K562 (cell line): ENCODE measurements at regions not wholly inside any gene's neighbourhood (a gene's known extent, or its start where the extent isn't known, plus 50 kb on each side); places are given as distances from the start of the nearest gene placed in this dataset.

Source experiments
- ATAC-seq: fragments of 200-7000 bp; cut with Tn5 transposase; 3 replicates; pipeline ENCODE4 v1.9.1; 2020; ENCODE audit warnings: moderate library complexity
- BruUV-seq: library from RNA; stranded (reverse); fragments of 400-500 nt; replicated peaks from 2 replicates; lab custom pipeline; 2021; lab: Mats Ljungman, UMichigan
- CTCF ChIA-PET: fragments of 300-600 bp; formaldehyde crosslinking; extraction: SDS; loops from one replicate; lab custom pipeline; 2021; ENCODE audit warnings: low intra/inter-chr PET ratio; lab: Yijun Ruan, JAX
- POLR2A ChIA-PET: fragments of 300-600, 350-650 bp; sonication (Branson Sonifier 250); formaldehyde crosslinking; extraction: SDS; loops from one replicate; lab custom pipeline; 2021; ENCODE audit warnings: antibody characterized with exemption, inconsistent platforms; lab: Yijun Ruan, JAX
- DNase-seq, 4 experiments: peaks; one replicate each; pipeline versions ENCODE4 v3.0.0 to v3.0.0-alpha.2; 2011 to 2018; ENCODE audit warnings: low spot score in 3 of 4, mixed read lengths in 3 of 4; ENCODE audit errors: extremely low read depth in 1 of 4
- FAIRE-seq: peaks from 2 replicates; lab custom pipeline; 2011; peaks lifted over from hg19 to GRCh38; lab: Jason Lieb, UNC
- H2AFZ ChIP-seq: 2 replicates; pipeline ENCODE4 v1.6.0; 2011; ENCODE audit warnings: low read depth, low read length, control low read depth, inconsistent platforms
- H3K27ac ChIP-seq: fragments of 200-600 bp; 3 replicates; pipeline ENCODE4 v1.8.0; 2011; ENCODE audit warnings: low read depth, mild to moderate bottlenecking, control low read depth, inconsistent platforms, low read length, moderate library complexity, mixed read lengths; ENCODE audit errors: extremely low read depth
- H3K27me3 ChIP-seq, 2 experiments: fragments of 300-600 bp in 1 of 2; 2 replicates in 1 of 2; 3 replicates in 1 of 2; pipeline versions ENCODE4 v1.6.0 to v1.8.0; 2011; ENCODE audit warnings: inconsistent platforms in 2 of 2, low read length in 2 of 2, mild to moderate bottlenecking in 1 of 2, mixed read lengths in 1 of 2, moderate library complexity in 1 of 2; ENCODE audit not compliant: control insufficient read depth in 2 of 2, insufficient read depth in 2 of 2
- H3K36me3 ChIP-seq: fragments of 300-600 bp; 3 replicates; pipeline ENCODE4 v1.8.0; 2011; ENCODE audit warnings: mild to moderate bottlenecking, low read length, inconsistent platforms; ENCODE audit not compliant: control insufficient read depth, insufficient read depth
- H3K4me1 ChIP-seq, 2 experiments: fragments of 200-600 bp in 1 of 2; replicated peaks in 1 of 2; 2 replicates in 1 of 2; 3 replicates in 1 of 2; pipeline versions ENCODE4 v1.5.1 to v1.8.0; 2011; ENCODE audit warnings: inconsistent platforms in 2 of 2, low read length in 2 of 2, mild to moderate bottlenecking in 1 of 2, mixed read lengths in 1 of 2, moderate library complexity in 1 of 2; ENCODE audit not compliant: control insufficient read depth in 2 of 2, insufficient read depth in 2 of 2
- H3K4me2 ChIP-seq: 2 replicates; pipeline ENCODE4 v1.6.1; 2011; ENCODE audit warnings: low read length, control low read depth, inconsistent platforms, mixed read lengths; ENCODE audit not compliant: insufficient read depth
- H3K4me3 ChIP-seq: fragments of 200-600 bp; sonication (generic), shearing (Covaris generic); 2 replicates; pipeline ENCODE4 v1.5.1; 2016; ENCODE audit warnings: control low read depth, inconsistent platforms
- H3K79me2 ChIP-seq: fragments of 200-600 bp; 3 replicates; pipeline ENCODE4 v1.8.0; 2011; ENCODE audit warnings: low read length, inconsistent platforms; ENCODE audit not compliant: control insufficient read depth, insufficient read depth
- H3K9ac ChIP-seq, 2 experiments: 2 replicates each; pipeline versions ENCODE4 v1.6.0 to v1.6.1; 2011; ENCODE audit warnings: low read depth in 2 of 2, low read length in 2 of 2, control low read depth in 1 of 2, inconsistent platforms in 1 of 2, mild to moderate bottlenecking in 1 of 2, mixed read lengths in 1 of 2; ENCODE audit not compliant: insufficient read depth in 1 of 2
- H3K9me1 ChIP-seq: one replicate; pipeline ENCODE4 v1.6.0; 2011; ENCODE audit warnings: inconsistent platforms, mild to moderate bottlenecking, low read length, moderate library complexity; ENCODE audit not compliant: control insufficient read depth, insufficient read depth
- H3K9me3 ChIP-seq: replicated peaks from 2 replicates; pipeline ENCODE4 v1.5.1; 2011; ENCODE audit warnings: low read depth, low read length, inconsistent platforms; ENCODE audit not compliant: control insufficient read depth, insufficient read depth
- H4K20me1 ChIP-seq: replicated peaks from 2 replicates; pipeline ENCODE4 v1.6.1; 2011; ENCODE audit warnings: low read length, inconsistent platforms, mixed read lengths; ENCODE audit not compliant: control insufficient read depth, insufficient read depth
- BCLAF1 ChIP-seq, 2 experiments: fragments of 450-650 bp in 1 of 2; IDR thresholded peaks; 2 replicates each; pipeline ENCODE4 v1.6.1; 2011 to 2017; ENCODE audit warnings: low read depth in 2 of 2, antibody characterized with exemption in 1 of 2, borderline replicate concordance in 1 of 2, low read length in 1 of 2, mild to moderate bottlenecking in 1 of 2, mixed read lengths in 1 of 2; ENCODE audit not compliant: control insufficient read depth in 1 of 2
- COPS2 ChIP-seq: fragments of 450-650 bp; conservative IDR thresholded peaks from 2 replicates; pipeline ENCODE4 v1.6.1; 2016; ENCODE audit warnings: mild to moderate bottlenecking, moderate library complexity
- DDX20 ChIP-seq: fragments of 450-650 bp; IDR thresholded peaks from 2 replicates; pipeline ENCODE4 v1.6.1; 2016; ENCODE audit warnings: missing genetic modification characterization, low read depth, mild to moderate bottlenecking, missing compliant biosample characterization, moderate library complexity
- FOXJ3 ChIP-seq: sonication (generic); formaldehyde crosslinking; IDR thresholded peaks from 2 replicates; pipeline ENCODE4 v1.4.0; 2020; ENCODE audit warnings: mild to moderate bottlenecking, missing genetic modification reagents
- FOXK1 ChIP-seq: sonication (generic); formaldehyde crosslinking; IDR thresholded peaks from 2 replicates; pipeline ENCODE4 v1.8.0; 2022; ENCODE audit warnings: missing genetic modification reagents, mild to moderate bottlenecking, borderline replicate concordance
- HMGN3 ChIP-seq: IDR thresholded peaks from 2 replicates; pipeline ENCODE4 v1.6.1; 2011; ENCODE audit warnings: borderline replicate concordance, low read depth, mild to moderate bottlenecking, mixed read lengths, low read length; ENCODE audit not compliant: insufficient read length; ENCODE audit errors: extremely low read depth
- HNRNPH1 ChIP-seq: fragments of 200-400 bp; formaldehyde crosslinking; optimal IDR thresholded peaks from 2 replicates; pipeline ENCODE3; 2017; ENCODE audit warnings: low read depth, mild to moderate bottlenecking, low read length, moderate library complexity
- JUNB ChIP-seq: fragments of 450-650 bp; formaldehyde crosslinking; conservative IDR thresholded peaks from 2 replicates; pipeline ENCODE4 v1.4.0; 2020; ENCODE audit warnings: mild to moderate bottlenecking
- SNRNP70 ChIP-seq: fragments of 200-400 bp; formaldehyde crosslinking; optimal IDR thresholded peaks from 2 replicates; pipeline ENCODE3; 2017; ENCODE audit warnings: low read depth, low read length
- ZBTB34 ChIP-seq: fragments of 250-450 bp; sonication (Bioruptor Pico); IDR thresholded peaks from 2 replicates; pipeline ENCODE4 v1.8.0; 2021; ENCODE audit warnings: mild to moderate bottlenecking, moderate library complexity
- ZBTB8A ChIP-seq: fragments of 450-650 bp; IDR thresholded peaks from 2 replicates; pipeline ENCODE4 v1.6.1; 2018; ENCODE audit warnings: mild to moderate bottlenecking, moderate library complexity; ENCODE audit not compliant: partially characterized antibody
- ZEB2 ChIP-seq: fragments of 450-650 bp; IDR thresholded peaks from 2 replicates; pipeline ENCODE4 v1.6.1; 2016
- ZNF146 ChIP-seq: IDR thresholded peaks from one replicate; pipeline ENCODE4 v1.6.1; 2018; ENCODE audit warnings: missing compliant biosample characterization; ENCODE audit not compliant: unreplicated experiment
- ZNF609 ChIP-seq: sonication (generic); formaldehyde crosslinking; IDR thresholded peaks from 2 replicates; pipeline ENCODE4 v1.8.1; 2023; ENCODE audit warnings: missing genetic modification reagents, mild to moderate bottlenecking, borderline replicate concordance
- WGBS: fragments of 100-300 bp; shearing (Covaris generic); methylation state at CpG from one replicate; pipeline ENCODE4 v1.1.6; 2016; ENCODE audit warnings: low coverage, mixed read lengths; ENCODE audit not compliant: insufficient coverage; ENCODE audit errors: missing lambda C conversion rate; 5-methylcytosine and 5-hydroxymethylcytosine counted together
- in situ Hi-C: fragments of 300-500 bp; cut with MboI; formaldehyde crosslinking; loops from 4 replicates; pipeline ENCODE4 v1.15.0; 2018; ENCODE audit warnings: inconsistent platforms, mixed read lengths
- intact Hi-C: fragments of 100-400 bp; cut with micrococcal nuclease; formaldehyde crosslinking; loops from 2 replicates; pipeline ENCODE4 v1.14.2; 2022

- no TSS peak for BruUV-seq
- POLR2A ChIA-PET = interaction anchor here (0.5 kb wide), 1 partner anchor 296 kb away, joined by 3 read pairs; no protein-coding TSS in a partner anchor
- H4K20me1 ChIP-seq = no peaks in the 10 kb centered on the region
- peaks cover 0 to 6% of the 10 kb centered on the region in 2 experiments; a peak in 1 of 5 replicates for H3K27me3 ChIP-seq
- H3K9ac ChIP-seq = no peak overlapping the region
- no peaks in the 10 kb centered on the region for H3K9me3 ChIP-seq
- H3K4me1 ChIP-seq = no peaks in the 10 kb centered on the region; a peak in 1 of 5 replicates
- H2AFZ ChIP-seq = no peak overlapping the region
- DNase-seq (no peak), ATAC-seq (no peak), FAIRE-seq (no peak)
- in situ Hi-C loops (no loop called here), intact Hi-C loops (no loop called here)
- no peak overlapping the region for H3K4me2 ChIP-seq
- H3K36me3 ChIP-seq = no peaks in the 10 kb centered on the region
- no peak overlapping the region for H3K27ac ChIP-seq
- CTCF ChIA-PET = no interaction called here
- no peak overlapping the region for H3K4me3 ChIP-seq
- no peaks in the 10 kb centered on the region for H3K79me2 ChIP-seq
- H3K9me1 ChIP-seq = no peaks in the 10 kb centered on the region
- WGBS = no CpG with 5 or more reads among the region's 1 CpG
- TF ChIP-seq HMGN3 (no peak), HNRNPH1 (no peak), COPS2 (no peak), FOXK1 (CRISPR knock-in tag) (no peak), BCLAF1 (IDR thresholded peaks at IDR 0.05; ENCODE audit: borderline replicate concordance in 1 of 2, control insufficient read depth in 1 of 2, low read depth in 2 of 2, low read length in 1 of 2) (no peak), ZBTB34 (CRISPR knock-in tag) (no peak), SNRNP70 (no peak), JUNB (CRISPR knock-in tag) (no peak), ZEB2 (no peak), FOXJ3 (no peak), ZBTB8A (no peak), ZNF609 (CRISPR knock-in tag) (no peak), DDX20 (tag) (no peak), ZNF146 (no peak)
Measured at GRCh38 chr9:89928106-89928505, 323.3 kb downstream of the GADD45G start.
